HL-60 (cell line): ENCODE measurements at regions not wholly inside any gene's neighbourhood (a gene's known extent, or its start where the extent isn't known, plus 50 kb on each side); places are given as distances from the start of the nearest gene placed in this dataset.

ENCODE experiments used
- DNase-seq, 2 experiments: peaks; one replicate each; pipeline ENCODE4 v3.0.0-alpha.2; 2010 to 2020; ENCODE audit warnings: low read depth in 1 of 2, low spot score in 1 of 2
- H3K27ac ChIP-seq: fragments of 250-450 bp; sonication (Bioruptor Pico); replicated peaks from 2 replicates; pipeline ENCODE4 v1.5.1; 2020; ENCODE audit warnings: mild to moderate bottlenecking, moderate library complexity
- H3K27me3 ChIP-seq: fragments of 250-450 bp; sonication (Bioruptor Pico); 2 replicates; pipeline ENCODE4 v1.5.1; 2021; ENCODE audit warnings: mild to moderate bottlenecking, moderate library complexity; ENCODE audit not compliant: insufficient read depth, poor library complexity, severe bottlenecking
- H3K4me3 ChIP-seq: replicated peaks from 2 replicates; pipeline ENCODE4 v1.5.1; 2011; ENCODE audit warnings: mild to moderate bottlenecking, control low read depth, low read length; ENCODE audit not compliant: insufficient read depth
- CTCF ChIP-seq: IDR thresholded peaks from one replicate; pipeline ENCODE4 v1.5.1; 2011; ENCODE audit warnings: low read length, control low read depth, inconsistent platforms; ENCODE audit not compliant: insufficient read depth
- GABPA ChIP-seq: IDR thresholded peaks from 2 replicates; pipeline ENCODE4 v1.6.1; 2012; ENCODE audit warnings: low read depth
- POLR2AphosphoS5 ChIP-seq: IDR thresholded peaks from 2 replicates; pipeline ENCODE4 v1.6.1; 2012; ENCODE audit warnings: low read depth
- REST ChIP-seq: IDR thresholded peaks from 2 replicates; pipeline ENCODE4 v1.6.1; 2012; ENCODE audit warnings: low read depth; ENCODE audit not compliant: insufficient replicate concordance
- SPI1 ChIP-seq: IDR thresholded peaks from 2 replicates; pipeline ENCODE4 v1.6.1; 2012; ENCODE audit warnings: low read depth, mild to moderate bottlenecking, borderline replicate concordance

GRCh38 chr7:54186336-54186735, 355.8 kb upstream of the VSTM2A start:
- no peaks in the 10 kb centered on the region for H3K27me3 ChIP-seq
- H3K27ac ChIP-seq: no peak overlapping the region
- DNase-seq: no peak
- H3K4me3 ChIP-seq: no peak overlapping the region
- TF ChIP-seq CTCF (no peak), REST (no peak), GABPA (no peak), SPI1 (no peak), POLR2AphosphoS5 (no peak)

- Histone ChIP-seq H3K27ac (no peak overlapping the region), H3K4me3 (no peak overlapping the region), H3K27me3 (no peaks in the 10 kb centered on the region)
- TF ChIP-seq CTCF (no peak), SPI1 (no peak)
- DNase-seq: no peak
Observed at GRCh38 chr7:54187886-54188685, 354.1 kb upstream of the VSTM2A start.

- no peak for DNase-seq
- no peak for TF ChIP-seq SPI1
- TF ChIP-seq CTCF: no peak
- no peak for TF ChIP-seq REST
- no peak for TF ChIP-seq POLR2AphosphoS5
- no peak for TF ChIP-seq GABPA
- Histone ChIP-seq H3K27ac (no peak overlapping the region), H3K4me3 (no peak overlapping the region), H3K27me3 (no peaks in the 10 kb centered on the region)
Observed at GRCh38 chr7:54188843-54189242, 353.3 kb upstream of the VSTM2A start.

- Histone ChIP-seq H3K4me3 (no peak overlapping the region), H3K27me3 (no peaks in the 10 kb centered on the region), H3K27ac (no peak overlapping the region)
- no peak for DNase-seq
- TF ChIP-seq CTCF (no peak), POLR2AphosphoS5 (no peak), SPI1 (no peak), REST (no peak), GABPA (no peak)
Observed at GRCh38 chr7:54189330-54189729, 352.8 kb upstream of the VSTM2A start.
